ENCODE measurements at regions not wholly inside any gene's neighbourhood (a gene's known extent, or its start where the extent isn't known, plus 50 kb on each side); places are given as distances from the start of the nearest gene placed in this dataset.
"Not testable (repeated sequence)": the region's sequence is repeated elsewhere in the genome, so short reads cannot be mapped to it uniquely, and the experiment has no call there.

GRCh38 chr3:115414610-115415009 lies 208.7 kb upstream of the GAP43 start:
- TF ChIP-seq CTCF (CRISPR knock-in tag; IDR thresholded peaks at IDR 0.05); ZNF878 (CRISPR knock-in tag; IDR thresholded peaks at IDR 0.05); ATF2 (CRISPR knock-in tag; IDR thresholded peaks at IDR 0.05); ELF3 (CRISPR knock-in tag; IDR thresholded peaks at IDR 0.05); CREB1 (IDR thresholded peaks at IDR 0.05); CREB1 (CRISPR knock-in tag; IDR thresholded peaks at IDR 0.05); ZNF772 (CRISPR knock-in tag; IDR thresholded peaks at IDR 0.05); SMC3 (IDR thresholded peaks at IDR 0.05; ENCODE audit: low read length): not testable (repeated sequence)
- TF ChIP-seq, protein P1, sequence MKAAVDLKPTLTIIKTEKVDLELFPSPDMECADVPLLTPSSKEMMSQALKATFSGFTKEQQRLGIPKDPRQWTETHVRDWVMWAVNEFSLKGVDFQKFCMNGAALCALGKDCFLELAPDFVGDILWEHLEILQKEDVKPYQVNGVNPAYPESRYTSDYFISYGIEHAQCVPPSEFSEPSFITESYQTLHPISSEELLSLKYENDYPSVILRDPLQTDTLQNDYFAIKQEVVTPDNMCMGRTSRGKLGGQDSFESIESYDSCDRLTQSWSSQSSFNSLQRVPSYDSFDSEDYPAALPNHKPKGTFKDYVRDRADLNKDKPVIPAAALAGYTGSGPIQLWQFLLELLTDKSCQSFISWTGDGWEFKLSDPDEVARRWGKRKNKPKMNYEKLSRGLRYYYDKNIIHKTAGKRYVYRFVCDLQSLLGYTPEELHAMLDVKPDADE (CRISPR knock-in tag; IDR thresholded peaks at IDR 0.05) = not testable (repeated sequence)
- TF ChIP-seq, protein P2, sequence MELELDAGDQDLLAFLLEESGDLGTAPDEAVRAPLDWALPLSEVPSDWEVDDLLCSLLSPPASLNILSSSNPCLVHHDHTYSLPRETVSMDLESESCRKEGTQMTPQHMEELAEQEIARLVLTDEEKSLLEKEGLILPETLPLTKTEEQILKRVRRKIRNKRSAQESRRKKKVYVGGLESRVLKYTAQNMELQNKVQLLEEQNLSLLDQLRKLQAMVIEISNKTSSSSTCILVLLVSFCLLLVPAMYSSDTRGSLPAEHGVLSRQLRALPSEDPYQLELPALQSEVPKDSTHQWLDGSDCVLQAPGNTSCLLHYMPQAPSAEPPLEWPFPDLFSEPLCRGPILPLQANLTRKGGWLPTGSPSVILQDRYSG (CRISPR knock-in tag; IDR thresholded peaks at IDR 0.05) = not testable (repeated sequence)

Measured in HepG2 (cell line).